ENCODE measurements at regions not wholly inside any gene's neighbourhood (a gene's known extent, or its start where the extent isn't known, plus 50 kb on each side); places are given as distances from the start of the nearest gene placed in this dataset.

DNA sequence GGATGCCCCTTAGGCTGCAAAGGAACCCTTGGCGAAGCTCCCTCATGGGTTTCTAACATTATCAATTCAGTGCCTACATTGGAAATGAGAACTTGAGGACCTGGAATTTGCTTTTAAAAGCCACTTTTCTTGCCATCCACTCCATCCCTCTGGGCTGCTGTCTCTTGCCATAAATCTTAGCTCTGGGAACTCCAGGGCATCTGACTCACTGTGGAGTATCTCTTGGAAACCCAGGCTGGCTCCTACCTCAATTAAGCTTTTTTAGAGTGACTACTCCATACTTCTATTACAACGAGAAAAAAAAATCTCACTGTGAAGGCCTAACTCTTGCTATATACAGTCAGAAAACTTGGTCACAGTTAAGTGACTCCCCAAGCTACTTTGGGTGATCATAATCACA is 227.2 kb upstream of the SETBP1 start:
- Histone ChIP-seq H3K9me3 (ENCODE audit: control extremely low read depth in 1 of 3, control insufficient read depth in 2 of 3, insufficient read depth in 1 of 3, low read length in 2 of 3) (no peaks in the 10 kb centered on the region), H3K27ac (ENCODE audit: low read length in 2 of 2) (no peak overlapping the region), H3K9ac (ENCODE audit: low read length) (no peak overlapping the region), H3K36me3 (replicated peaks in 1 of 2; ENCODE audit: control extremely low read depth in 1 of 2, control insufficient read depth in 1 of 2, extremely low read depth in 1 of 2, insufficient read depth in 2 of 2, low read length in 1 of 2) (no peaks in the 10 kb centered on the region), H3K4me2 (replicated peaks; ENCODE audit: low read depth, low read length, poor library complexity, severe bottlenecking) (no peak overlapping the region), H4K20me1 (ENCODE audit: control insufficient read depth, insufficient read depth, low read length, poor library complexity, severe bottlenecking) (no peaks in the 10 kb centered on the region), H2AFZ (ENCODE audit: insufficient read depth, low read depth, low read length, poor library complexity, severe bottlenecking) (no peak overlapping the region), H3K27me3 (replicated peaks in 1 of 4; ENCODE audit: control extremely low read depth in 1 of 4, control insufficient read depth in 3 of 4, insufficient read depth in 4 of 4, low read length in 3 of 4) (no peaks in the 10 kb centered on the region), H3K4me3 (ENCODE audit: control extremely low read depth in 1 of 5, extremely low read depth in 1 of 5, insufficient read depth in 1 of 5, low read depth in 2 of 5, low read length in 4 of 5) (no peak overlapping the region), H3K79me2 (ENCODE audit: control insufficient read depth, insufficient read depth, low read length) (no peaks in the 10 kb centered on the region), H3K4me1 (ENCODE audit: control insufficient read depth in 2 of 2, insufficient read depth in 2 of 2, low read length in 2 of 2) (no peaks in the 10 kb centered on the region)
- intact Hi-C loops (cut with micrococcal nuclease): no loop called here
- no peaks in the 10 kb centered on the region for H3K9me3 Mint-ChIP-seq (ENCODE audit: insufficient read depth)
- no peaks in the 10 kb centered on the region for H3K4me1 Mint-ChIP-seq
- H3K4me3 Mint-ChIP-seq: no peak overlapping the region
- CTCF ChIA-PET: interaction anchor here (0.6 kb wide), 1 partner anchor 54 kb away, joined by 3 read pairs; no protein-coding TSS in a partner anchor
- ATAC-seq (ENCODE audit: low read depth) (no peak), DNase-seq (no peak)
- TF ChIP-seq CTCF (IDR thresholded peaks at IDR 0.05): no peak
- no peak for TF ChIP-seq EZH2 (IDR thresholded peaks at IDR 0.05; ENCODE audit: borderline replicate concordance, insufficient read depth, low read depth, low read length, poor library complexity, severe bottlenecking)
- POLR2A ChIA-PET: no interaction called here
- H3K27me3 Mint-ChIP-seq: peaks cover 3% of the 10 kb centered on the region
- H3K27ac Mint-ChIP-seq: no peak overlapping the region
- WGBS (ENCODE audit: insufficient coverage): 95% methylated on average over 2 of the region's 2 CpGs

DNA sequence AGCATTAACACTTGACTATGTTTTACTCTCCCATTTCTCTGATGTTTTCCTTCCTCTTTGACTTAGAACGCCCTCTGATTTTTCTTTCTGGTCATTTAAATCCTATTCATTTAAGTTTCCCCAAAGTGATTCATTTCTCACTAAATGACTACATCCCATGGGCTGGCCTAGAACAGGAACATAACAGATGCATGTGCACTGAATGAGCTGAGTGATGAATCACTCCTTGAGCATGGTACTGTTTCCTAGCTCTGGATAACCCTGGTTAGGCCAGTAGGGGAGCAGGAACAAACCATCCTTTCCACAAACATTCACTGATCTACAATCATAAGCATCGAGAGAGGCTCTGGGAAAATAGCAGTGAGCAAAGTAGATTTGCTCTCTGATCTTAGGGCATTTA is 221.9 kb upstream of the SETBP1 start:
- no peak overlapping the region for H3K27ac Mint-ChIP-seq
- H3K4me3 ChIP-seq (ENCODE audit: control extremely low read depth in 1 of 5, extremely low read depth in 1 of 5, insufficient read depth in 1 of 5, low read depth in 2 of 5, low read length in 4 of 5): no peak overlapping the region
- no peaks in the 10 kb centered on the region for H3K36me3 ChIP-seq (replicated peaks in 1 of 2; ENCODE audit: control extremely low read depth in 1 of 2, control insufficient read depth in 1 of 2, extremely low read depth in 1 of 2, insufficient read depth in 2 of 2, low read length in 1 of 2)
- no peaks in the 10 kb centered on the region for H3K27me3 Mint-ChIP-seq
- CTCF ChIA-PET: no interaction called here
- H3K27me3 ChIP-seq (replicated peaks in 1 of 4; ENCODE audit: control extremely low read depth in 1 of 4, control insufficient read depth in 3 of 4, insufficient read depth in 4 of 4, low read length in 3 of 4): no peaks in the 10 kb centered on the region
- no peaks in the 10 kb centered on the region for H3K4me1 Mint-ChIP-seq
- intact Hi-C loops (cut with micrococcal nuclease): no loop called here
- H3K9me3 Mint-ChIP-seq (ENCODE audit: insufficient read depth): no peaks in the 10 kb centered on the region
- H3K27ac ChIP-seq (ENCODE audit: low read length in 2 of 2): no peak overlapping the region
- TF ChIP-seq CTCF (IDR thresholded peaks at IDR 0.05) (no peak), EZH2 (IDR thresholded peaks at IDR 0.05; ENCODE audit: borderline replicate concordance, insufficient read depth, low read depth, low read length, poor library complexity, severe bottlenecking) (no peak)
- ATAC-seq (ENCODE audit: low read depth): no peak
- no peaks in the 10 kb centered on the region for H3K9me3 ChIP-seq (ENCODE audit: control extremely low read depth in 1 of 3, control insufficient read depth in 2 of 3, insufficient read depth in 1 of 3, low read length in 2 of 3)
- H3K4me3 Mint-ChIP-seq: no peak overlapping the region
- no peaks in the 10 kb centered on the region for H4K20me1 ChIP-seq (ENCODE audit: control insufficient read depth, insufficient read depth, low read length, poor library complexity, severe bottlenecking)
- H3K4me1 ChIP-seq (ENCODE audit: control insufficient read depth in 2 of 2, insufficient read depth in 2 of 2, low read length in 2 of 2): no peaks in the 10 kb centered on the region
- WGBS (ENCODE audit: insufficient coverage): 60% methylated on average over 1 of the region's 2 CpGs
- POLR2A ChIA-PET: no interaction called here
- H3K79me2 ChIP-seq (ENCODE audit: control insufficient read depth, insufficient read depth, low read length): no peaks in the 10 kb centered on the region
- H2AFZ ChIP-seq (ENCODE audit: insufficient read depth, low read depth, low read length, poor library complexity, severe bottlenecking): no peak overlapping the region
- DNase-seq: no peak
- no peak overlapping the region for H3K4me2 ChIP-seq (replicated peaks; ENCODE audit: low read depth, low read length, poor library complexity, severe bottlenecking)
- no peak overlapping the region for H3K9ac ChIP-seq (ENCODE audit: low read length)

Data from B cell (primary cell).